NCI-H345 treated with DMSO at 0.1 percent for 48 hours (cell line): ENCODE measurements at regions not wholly inside any gene's neighbourhood (a gene's known extent, or its start where the extent isn't known, plus 50 kb on each side); places are given as distances from the start of the nearest gene placed in this dataset.
"Not testable (repeated sequence)": the region's sequence is repeated elsewhere in the genome, so short reads cannot be mapped to it uniquely, and the experiment has no call there.

Experiments used
- DNase-seq: peaks from one replicate; lab custom pipeline; 2025; ENCODE audit not compliant: unreplicated experiment; lab: John Stamatoyannopoulos, UW

DNA sequence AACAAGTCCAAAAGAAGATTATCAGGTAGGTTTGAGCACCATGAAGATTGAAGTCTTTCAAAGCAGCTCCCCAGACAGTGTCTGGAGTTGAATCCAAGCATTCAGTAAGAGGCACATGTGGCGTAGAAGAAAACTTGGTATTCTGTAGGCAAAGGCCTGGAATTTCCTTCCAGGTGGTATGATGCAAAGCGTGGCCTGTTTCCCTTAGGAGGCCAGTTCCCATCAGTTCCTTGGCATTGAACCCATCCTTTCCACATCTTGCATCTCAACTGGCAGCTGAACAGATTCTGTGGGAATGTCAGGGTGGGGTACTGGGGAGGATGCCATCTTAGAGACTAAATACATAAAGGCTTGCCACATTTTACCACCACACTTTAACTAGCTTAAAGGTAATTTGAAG, 516.0 kb downstream of the BTBD3 start:
- DNase-seq = no peak

DNA sequence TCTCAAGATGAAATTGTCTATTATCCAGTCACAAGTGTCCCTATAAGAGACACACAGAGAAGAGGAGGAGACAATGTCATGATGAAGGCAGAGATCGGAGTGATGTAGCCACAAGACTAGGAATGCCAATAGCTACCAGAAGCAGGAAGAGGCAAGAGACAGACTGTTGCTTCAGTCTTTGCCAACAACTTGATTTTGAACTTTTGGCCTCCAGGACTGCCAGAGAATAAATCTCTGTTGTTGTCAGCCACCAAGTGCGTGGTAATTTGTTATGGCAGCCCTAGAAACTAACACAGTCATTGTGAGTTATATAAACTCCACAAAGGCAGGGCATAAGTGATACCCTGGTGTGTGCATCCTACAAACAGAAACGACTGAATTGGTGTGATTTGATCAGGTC, 517.0 kb downstream of the BTBD3 start:
- DNase-seq = no peak

DNA sequence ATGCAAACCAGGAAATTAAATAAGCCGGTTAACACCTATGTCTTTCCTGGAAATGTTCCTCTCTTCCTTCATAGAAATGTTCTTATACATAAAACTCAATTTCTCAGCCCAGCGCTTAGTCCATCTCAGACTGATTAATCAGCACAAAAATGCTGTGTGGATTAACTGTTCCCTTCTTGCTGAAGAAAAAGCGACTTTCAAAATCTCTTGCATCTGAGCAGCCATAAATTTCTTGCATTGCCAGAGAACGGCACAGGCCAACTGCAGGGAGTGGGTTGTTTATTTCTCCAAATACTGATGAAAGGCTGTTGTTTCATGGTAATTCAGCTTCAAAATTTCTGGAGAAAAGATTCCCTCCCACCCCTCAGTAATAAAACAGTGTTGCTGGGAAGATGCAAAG, 517.6 kb downstream of the BTBD3 start:
- no peak for DNase-seq

DNA sequence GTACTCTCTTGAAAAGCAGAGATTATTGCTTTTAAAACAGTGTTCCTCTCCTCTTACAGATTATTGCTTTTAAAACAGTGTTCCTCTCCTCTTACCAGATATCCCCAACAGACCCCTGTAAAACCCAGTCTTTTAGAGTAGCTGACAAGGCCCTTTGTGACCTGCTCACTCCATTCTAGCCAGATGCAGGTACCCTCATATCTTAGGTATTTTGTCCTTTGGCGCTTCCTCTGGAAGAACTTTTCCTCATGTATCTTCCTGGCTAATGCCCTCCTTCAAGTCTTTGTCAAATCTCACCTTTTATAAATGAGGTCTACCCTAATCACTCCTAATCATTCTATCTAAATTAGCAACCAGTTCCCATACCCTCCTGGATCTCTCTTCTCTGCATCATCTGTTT, 536.0 kb downstream of the BTBD3 start:
- DNase-seq = no peak

DNA sequence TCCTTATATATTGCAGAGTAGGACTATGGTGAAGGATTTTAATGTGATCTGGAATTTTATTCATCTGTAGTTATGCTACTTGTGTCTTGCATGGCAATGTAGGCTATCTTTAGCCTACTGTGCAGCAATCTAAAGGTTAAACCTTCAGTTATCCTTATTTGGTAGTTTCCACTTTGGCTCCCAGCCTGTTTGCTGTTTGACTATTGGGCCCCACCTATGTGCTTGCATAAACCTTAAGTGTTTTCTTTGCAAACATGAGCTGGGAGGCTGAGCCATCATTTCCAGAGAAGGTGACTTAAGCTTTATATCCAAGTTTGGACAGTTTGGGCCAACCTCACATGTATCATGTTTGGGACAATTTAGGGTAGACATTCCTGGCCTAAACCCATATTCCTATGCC, 537.5 kb downstream of the BTBD3 start:
- no peak for DNase-seq

DNA sequence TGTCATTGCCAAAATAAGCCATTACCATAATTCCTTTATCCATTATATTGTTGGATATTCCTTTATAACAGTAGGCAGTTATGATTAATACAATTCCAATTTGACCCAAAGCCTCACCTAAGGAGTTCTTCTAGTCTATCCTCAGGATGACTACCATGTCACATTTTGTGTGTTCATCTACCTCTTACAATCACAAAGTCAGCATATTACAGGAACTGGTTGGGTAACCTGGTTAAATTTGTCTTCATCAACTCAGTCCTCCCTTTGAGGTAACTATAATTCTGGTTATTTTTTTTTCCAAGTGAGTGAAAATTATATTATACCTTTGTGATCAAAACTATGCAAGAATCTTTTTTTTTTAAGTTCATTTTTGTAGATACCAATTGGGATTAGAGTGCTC, 540.5 kb downstream of the BTBD3 start:
- no peak for DNase-seq

DNA sequence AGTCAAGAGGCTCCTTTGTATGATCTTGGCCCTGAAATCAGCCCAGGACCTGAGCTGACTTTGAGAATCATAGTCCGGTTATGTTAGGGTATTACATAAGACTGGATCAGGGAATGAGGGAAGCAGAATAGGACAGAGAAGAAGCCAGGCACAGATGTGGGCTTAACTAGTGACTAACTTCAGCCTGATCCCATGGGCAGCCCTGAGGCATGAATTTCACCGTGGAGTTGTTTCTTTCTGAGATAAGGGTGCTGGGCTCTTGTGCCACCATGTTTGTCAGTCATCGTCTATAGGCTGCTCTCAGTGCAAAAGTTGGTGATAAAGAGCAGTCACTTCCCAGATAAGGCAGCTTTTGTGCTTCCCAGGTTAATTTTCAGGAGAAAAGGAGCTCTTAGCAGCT, 544.7 kb upstream of the SPTLC3 start:
- no peak for DNase-seq

DNA sequence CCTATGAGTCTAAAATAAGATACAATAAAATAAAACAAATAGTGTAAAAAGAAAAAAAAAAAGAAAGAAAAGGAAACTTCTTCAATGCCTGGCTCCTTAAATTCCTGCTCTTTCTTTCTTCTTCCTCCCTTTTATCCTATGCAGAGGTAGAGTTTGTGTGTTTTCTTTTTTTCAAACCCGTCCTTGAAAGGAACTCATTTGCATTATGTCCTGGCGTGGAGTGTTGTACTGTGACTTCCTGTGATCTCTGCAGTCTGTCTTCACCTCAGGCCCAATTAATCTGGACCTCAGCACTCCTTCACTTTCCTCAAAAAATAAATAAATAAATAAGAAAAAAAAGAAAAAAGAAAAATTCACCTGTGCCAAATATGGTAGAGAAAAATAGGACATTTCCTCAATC, 541.9 kb upstream of the SPTLC3 start:
- peak; percentile 77 for DNase-seq

DNA sequence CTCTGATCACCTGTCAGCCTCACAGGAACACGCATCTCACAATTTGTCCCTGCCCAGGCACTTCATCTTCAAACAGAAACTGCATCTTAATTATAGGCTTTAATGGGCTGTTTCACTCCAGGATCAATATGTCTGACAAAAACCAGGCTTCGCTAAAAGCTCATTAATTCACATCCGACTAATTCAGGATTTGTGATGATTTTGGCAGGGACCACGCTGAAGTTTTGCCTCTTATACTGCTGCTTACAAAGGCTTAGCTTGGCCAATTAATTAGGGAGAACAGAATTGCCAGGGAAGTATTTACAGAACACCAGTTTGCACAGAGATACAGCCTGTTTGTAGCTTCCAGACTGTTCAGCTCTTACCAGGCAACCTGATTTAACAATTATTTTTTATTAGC, 541.0 kb upstream of the SPTLC3 start:
- peak; percentile 79 for DNase-seq

DNA sequence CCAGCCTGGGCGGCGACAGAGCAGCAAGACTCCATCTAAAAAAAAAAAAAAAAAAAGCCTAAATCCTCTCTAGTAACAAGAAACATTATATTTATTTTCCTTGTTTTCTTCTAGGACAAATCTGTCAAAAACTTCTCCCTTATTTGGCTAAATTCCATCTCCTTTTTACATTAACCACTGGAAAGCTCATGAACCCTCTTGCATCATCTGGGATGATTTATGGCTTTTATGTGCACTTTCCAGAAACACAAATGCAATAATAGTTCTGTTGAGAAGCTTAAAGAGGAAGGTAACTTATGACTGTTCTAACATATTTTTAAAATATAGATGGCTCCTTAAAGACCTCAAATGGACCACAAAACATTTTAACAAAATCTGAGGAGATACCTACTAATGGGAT, 526.1 kb upstream of the SPTLC3 start:
- no peak for DNase-seq

DNA sequence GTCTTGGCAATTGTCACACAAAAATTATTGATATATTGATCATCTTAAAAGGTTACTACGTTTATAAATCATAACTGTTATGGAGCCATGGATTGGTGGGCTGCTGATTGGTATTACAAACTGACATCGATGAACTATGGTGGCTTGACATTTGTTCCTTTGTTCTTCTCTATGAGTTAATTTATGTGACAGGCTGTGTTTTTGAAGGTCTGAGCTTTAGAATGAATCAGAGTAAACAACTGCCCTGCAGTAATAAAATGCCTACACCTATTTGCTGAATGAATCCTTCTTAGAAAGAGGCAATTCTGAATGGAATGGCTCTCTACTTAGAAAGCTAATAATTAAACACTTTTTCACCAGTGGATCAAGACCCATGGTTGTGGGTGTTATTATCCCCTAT, 506.3 kb upstream of the SPTLC3 start:
- DNase-seq = no peak

DNA sequence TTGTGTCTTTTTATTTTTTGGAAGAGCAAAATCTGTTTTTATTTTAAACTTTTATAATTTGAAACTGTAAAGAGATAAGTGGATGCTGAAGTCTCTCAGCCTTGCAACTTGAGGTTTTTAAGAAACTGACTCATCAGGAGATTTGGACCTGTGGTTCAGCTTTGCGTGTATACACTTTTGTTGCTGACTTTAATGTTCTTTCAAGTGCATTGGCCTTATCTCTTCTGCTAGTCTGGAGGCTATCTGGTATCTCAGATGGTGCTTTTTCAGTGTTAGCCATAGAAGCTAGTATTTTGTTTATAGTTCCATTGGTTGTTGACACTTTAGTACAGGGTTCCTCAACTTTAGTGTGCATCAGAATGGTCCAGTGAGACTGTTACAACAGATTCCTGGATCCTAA, 504.0 kb upstream of the SPTLC3 start:
- DNase-seq = no peak

DNA sequence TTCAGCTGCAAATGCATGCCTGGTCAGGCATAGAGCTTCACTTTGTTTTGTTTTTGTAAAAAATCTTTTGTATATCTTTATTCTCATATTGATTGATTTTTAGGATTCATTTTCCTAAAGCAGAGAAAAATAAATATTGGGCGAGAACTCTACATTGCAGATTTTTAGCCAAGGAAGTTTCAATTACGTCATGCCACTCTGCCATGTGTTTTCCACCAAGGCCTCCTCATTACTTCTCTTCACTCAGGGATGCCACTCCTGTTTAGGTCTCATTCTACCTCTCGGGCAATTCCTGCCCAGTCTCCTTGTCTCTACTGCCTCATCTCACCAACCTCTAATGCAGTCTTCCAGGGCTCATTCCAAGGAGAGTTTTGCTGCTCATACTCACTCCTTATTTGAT, 497.3 kb upstream of the SPTLC3 start:
- DNase-seq = no peak

DNA sequence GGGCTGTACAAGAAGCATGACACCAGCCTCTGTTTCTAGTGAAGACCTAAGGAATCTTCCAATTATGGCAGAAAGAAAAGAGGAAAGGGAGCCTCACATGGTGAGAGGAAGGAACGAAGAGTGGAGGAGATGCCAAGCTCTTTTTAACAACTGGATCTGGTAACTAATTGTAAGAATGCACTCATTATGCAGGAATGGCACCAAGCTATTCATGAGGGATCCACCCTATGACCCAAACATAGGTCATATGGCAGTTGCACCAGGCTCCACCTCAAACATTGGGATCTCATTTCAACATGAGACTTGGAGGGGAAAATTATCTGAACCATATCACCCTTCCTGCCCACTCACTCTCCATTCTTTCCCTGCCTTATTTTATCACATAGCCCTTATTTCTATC, 496.0 kb upstream of the SPTLC3 start:
- DNase-seq = no peak

DNA sequence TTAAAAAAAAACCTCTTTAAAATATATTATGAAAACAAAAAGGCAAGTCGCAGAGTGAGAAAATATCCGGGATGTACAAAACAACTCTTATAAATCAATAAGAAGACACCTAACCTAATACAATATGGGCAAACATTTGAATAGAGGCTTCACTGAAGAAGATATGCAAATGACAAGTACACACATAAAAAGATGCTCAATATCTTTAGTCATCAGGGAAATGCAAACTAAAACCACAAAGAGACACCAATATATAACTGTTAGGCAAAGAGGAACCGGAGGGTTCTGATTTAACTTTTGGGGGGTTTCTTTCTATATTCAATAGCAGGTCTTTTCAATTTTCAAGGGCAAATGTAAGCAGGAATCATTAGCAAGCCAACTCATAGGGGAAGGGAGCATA, 480.7 kb upstream of the SPTLC3 start:
- DNase-seq = no peak

DNA sequence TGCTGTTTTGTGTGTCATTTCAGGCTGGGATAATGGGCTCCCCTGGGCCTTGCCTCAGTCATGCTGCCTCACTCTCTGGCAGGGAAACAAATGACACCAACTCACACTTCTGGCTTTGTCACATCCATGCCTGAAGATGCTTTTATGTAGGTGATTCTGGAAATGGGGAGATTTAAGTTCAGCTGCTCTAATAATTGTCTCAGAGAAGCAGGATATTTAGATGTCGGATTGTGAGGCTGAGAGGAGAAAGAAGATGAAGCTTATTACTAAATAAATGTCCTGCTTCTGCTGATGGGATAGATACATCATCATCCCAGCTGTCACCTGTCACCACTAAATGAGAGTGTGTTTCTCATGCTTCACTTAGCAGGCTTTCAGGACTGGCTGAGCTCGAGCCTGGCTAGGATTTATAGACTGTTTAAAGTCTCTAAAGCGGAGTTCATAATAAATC, 480.2 kb upstream of the SPTLC3 start:
- DNase-seq = peak; percentile 32

DNA sequence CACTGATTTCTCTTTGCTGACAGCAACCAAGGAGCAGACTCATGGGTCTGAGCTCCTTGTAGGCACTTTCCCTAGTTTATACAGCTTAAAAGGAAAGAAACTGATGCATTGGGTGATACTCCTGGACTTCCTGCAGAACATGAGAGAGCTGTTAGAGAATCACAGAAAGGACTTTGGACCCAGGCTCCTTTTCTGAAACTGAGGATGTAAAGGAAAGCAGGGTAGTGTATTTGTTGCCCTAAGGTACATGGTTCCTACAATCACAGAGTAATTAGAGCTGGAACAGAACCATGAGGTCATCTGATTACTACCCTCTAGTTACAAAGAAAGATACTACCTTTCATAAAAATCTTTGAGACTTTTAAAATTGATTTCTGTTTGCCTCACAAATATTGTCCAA, 477.1 kb upstream of the SPTLC3 start:
- DNase-seq = no peak

DNA sequence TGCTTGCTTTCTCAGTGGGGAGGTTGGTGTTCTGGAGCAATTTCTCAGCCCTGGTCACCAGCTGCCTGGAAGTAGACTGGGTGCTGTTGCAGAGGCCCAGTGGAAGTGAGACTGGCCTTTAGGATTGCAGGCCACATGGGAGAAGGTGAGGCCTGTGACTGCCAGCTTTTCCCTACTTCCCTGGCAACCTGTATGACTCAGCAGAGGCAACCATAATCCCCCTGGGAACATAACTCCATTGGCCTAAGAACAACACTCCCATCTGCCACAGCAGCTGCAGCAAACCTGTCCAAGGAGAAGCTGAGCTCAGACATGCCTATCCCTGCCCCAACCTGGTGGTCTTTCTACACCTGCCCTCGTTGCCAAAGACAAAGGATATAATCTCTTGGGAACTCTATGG, 473.5 kb upstream of the SPTLC3 start:
- DNase-seq = no peak

DNA sequence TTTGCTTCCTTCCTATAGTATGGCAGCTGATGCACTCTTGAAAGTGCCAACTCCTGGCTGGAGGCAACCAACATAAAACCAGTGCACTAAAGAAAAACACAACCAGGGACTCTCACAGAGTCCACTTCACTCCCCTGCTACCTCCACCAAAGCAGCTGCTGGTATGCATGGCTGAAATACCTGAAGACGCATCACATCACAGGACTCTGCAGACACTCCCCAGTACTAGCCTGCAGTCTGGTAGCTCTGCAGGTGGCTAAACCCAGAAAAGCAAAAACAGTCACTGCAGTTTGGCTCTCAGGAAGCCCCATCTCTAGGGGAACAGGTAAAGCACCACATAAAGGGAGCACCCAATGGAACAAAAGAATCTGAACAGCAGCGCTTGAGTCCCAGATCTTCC, 473.0 kb upstream of the SPTLC3 start:
- no peak for DNase-seq

DNA sequence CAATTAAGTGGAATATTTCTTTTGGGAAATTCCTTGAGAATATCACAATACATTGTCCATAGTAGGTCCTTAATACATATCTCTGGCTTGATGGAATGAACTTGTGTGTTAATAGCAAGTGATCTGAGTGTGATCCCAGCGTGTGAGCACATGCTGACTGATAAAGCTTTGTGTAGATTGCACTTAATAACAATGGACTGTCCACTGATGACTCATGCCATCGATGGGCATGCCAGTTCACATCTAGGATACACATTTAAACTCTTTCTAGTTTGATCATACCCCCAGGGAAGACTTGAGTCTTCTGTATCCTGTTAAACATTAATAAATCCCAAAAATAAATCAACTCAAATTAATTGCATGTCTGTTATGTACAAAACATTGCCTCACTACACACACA, 454.3 kb upstream of the SPTLC3 start:
- no peak for DNase-seq

DNA sequence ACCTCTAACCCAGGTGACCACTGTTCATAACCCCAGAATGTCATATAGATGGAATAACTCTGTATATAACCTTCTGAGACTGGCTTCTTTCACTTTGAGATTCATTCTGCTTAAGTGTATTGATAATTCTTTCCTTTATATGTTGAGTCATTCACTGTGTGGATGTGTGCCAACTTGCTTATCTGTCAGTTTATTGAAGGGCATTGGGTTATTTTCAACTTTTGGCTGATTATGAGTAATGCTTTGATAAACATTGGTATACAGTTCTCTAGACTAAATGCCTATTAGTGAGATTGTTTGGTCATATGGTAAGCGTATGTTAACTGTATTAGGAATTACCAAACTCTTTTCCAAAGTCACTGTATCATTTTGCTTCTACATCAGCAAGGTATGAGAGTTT, 453.4 kb upstream of the SPTLC3 start:
- no peak for DNase-seq

DNA sequence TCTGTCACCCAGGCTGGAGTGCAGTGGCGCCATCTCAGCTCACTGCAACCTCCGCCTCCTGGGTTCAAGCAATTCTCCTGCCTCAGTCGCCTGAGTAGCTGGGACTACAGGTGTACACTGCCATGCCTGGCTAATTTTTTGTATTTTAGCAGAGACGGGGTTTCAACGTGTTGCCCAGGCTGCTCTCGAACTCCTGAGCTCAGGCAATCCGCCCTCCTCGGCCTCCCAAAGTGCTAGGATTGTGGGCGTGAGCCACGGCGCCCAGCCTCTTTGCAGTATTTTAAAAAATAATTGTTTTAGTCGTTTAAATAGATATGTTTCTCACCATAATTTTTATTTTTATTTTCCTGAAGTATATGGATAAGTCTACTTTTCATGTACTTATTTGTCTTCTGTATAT, 452.9 kb upstream of the SPTLC3 start:
- DNase-seq = not testable (repeated sequence)

DNA sequence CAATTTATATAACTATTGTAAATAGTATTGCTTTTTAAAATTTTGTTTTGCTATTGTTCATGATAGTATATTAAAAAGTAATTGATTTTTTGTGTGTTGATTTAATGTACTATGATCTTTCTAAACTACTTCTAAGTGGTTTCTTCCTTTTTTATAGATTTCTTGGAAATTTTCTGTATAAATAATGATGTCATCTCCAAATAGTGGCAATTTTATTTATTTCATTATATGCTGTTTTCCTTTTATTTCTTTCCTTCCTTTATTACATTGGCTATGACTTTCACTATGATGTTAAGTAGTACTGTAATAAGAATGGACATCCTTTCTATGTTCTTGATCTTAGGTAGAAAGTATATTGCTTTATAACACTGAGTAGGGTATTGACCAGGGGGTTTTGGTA, 451.5 kb upstream of the SPTLC3 start:
- no peak for DNase-seq

DNA sequence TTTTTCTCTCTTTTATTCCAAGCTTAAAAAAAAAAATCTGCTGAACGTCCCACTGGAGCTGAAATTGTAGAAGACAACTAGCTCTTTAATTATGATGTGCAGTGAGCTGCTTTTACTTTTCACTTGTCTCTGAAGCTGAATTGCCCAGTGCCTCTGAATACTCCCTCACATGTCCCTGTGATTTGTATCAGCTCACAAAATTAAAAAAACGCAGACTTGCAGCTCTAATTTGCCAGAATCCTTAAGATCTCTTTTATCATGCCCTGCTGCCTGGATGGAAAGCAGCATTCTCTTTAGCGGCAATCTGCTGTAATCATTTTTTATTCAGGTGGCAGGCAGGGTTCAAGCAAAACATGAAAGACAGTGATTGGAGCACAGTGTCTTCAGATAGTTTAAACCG, 443.8 kb upstream of the SPTLC3 start:
- DNase-seq = no peak
